Kidney epithelial cell (primary cell): ENCODE measurements at regions not wholly inside any gene's neighbourhood (a gene's known extent, or its start where the extent isn't known, plus 50 kb on each side); places are given as distances from the start of the nearest gene placed in this dataset.
A peak's percentile ranks its signal among the peaks of the same experiment; 100 is the strongest.

Experiments used
- DNase-seq: peaks from one replicate; pipeline ENCODE4 v3.0.0-alpha.2; 2010; ENCODE audit warnings: low read depth
- H3K27me3 ChIP-seq: 2 replicates; pipeline ENCODE4 v1.6.0; 2011; ENCODE audit warnings: low read length; ENCODE audit not compliant: control insufficient read depth, insufficient read depth
- H3K36me3 ChIP-seq: 2 replicates; pipeline ENCODE4 v1.5.1; 2011; ENCODE audit warnings: low read length; ENCODE audit not compliant: control insufficient read depth, insufficient read depth
- H3K4me3 ChIP-seq: 2 replicates; pipeline ENCODE4 v1.5.1; 2011; ENCODE audit warnings: low read depth, mild to moderate bottlenecking, control low read depth, low read length
- TF ChIP-seq, protein P1 (sequence below): IDR thresholded peaks from 2 replicates; pipeline ENCODE4 v1.5.1; 2011; ENCODE audit warnings: mild to moderate bottlenecking, moderate library complexity, low read length, control low read depth, inconsistent platforms; ENCODE audit not compliant: insufficient read depth, poor library complexity, severe bottlenecking

GRCh38 chrX:95029571-95029970 is 1355.6 kb downstream of the FAM133A start:
- H3K4me3 ChIP-seq = no peak overlapping the region
- no peaks in the 10 kb centered on the region for H3K27me3 ChIP-seq
- H3K36me3 ChIP-seq = no peaks in the 10 kb centered on the region
- TF ChIP-seq, protein P1, sequence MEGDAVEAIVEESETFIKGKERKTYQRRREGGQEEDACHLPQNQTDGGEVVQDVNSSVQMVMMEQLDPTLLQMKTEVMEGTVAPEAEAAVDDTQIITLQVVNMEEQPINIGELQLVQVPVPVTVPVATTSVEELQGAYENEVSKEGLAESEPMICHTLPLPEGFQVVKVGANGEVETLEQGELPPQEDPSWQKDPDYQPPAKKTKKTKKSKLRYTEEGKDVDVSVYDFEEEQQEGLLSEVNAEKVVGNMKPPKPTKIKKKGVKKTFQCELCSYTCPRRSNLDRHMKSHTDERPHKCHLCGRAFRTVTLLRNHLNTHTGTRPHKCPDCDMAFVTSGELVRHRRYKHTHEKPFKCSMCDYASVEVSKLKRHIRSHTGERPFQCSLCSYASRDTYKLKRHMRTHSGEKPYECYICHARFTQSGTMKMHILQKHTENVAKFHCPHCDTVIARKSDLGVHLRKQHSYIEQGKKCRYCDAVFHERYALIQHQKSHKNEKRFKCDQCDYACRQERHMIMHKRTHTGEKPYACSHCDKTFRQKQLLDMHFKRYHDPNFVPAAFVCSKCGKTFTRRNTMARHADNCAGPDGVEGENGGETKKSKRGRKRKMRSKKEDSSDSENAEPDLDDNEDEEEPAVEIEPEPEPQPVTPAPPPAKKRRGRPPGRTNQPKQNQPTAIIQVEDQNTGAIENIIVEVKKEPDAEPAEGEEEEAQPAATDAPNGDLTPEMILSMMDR = no peak
- DNase-seq = no peak

DNA sequence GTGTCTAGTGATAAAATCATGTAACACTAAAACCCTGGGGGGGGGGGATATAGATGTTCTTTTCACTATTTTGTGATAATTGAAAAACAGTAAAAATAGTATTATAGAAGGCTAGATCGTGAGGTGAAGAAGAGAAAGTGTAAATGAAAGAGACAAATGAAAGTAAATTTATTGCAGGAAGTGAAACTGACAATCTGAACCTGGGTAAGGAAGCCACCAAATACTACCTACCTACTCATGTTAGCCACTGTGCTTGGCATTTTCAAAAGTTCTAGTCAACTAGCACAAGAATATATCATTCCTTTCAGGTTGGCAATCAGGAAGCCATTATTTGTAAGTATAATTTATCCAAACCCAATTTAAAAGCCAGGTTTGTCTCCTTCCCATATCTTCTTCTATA is 1366.1 kb downstream of the FAM133A start:
- TF ChIP-seq, protein P1 = no peak
- no peak overlapping the region for H3K4me3 ChIP-seq
- DNase-seq = no peak
- no peaks in the 10 kb centered on the region for H3K27me3 ChIP-seq
- H3K36me3 ChIP-seq = no peaks in the 10 kb centered on the region

GRCh38 chrX:95044331-95044730 is 1370.3 kb downstream of the FAM133A start:
- H3K36me3 ChIP-seq = no peaks in the 10 kb centered on the region
- H3K27me3 ChIP-seq = no peaks in the 10 kb centered on the region
- TF ChIP-seq, protein P1 = no peak

GRCh38 chrX:95055991-95056390 is 1382.0 kb downstream of the FAM133A start:
- H3K4me3 ChIP-seq = no peak overlapping the region
- no peak for DNase-seq
- H3K27me3 ChIP-seq = no peaks in the 10 kb centered on the region
- H3K36me3 ChIP-seq = no peaks in the 10 kb centered on the region
- TF ChIP-seq, protein P1 = no peak

More at GRCh38 chrX:95044331-95044730, 1370.3 kb downstream of the FAM133A start:
- H3K4me3 ChIP-seq = no peak overlapping the region
- DNase-seq = no peak

- DNase-seq = no peak
- Histone ChIP-seq H3K27me3 (no peaks in the 10 kb centered on the region), H3K4me3 (no peak overlapping the region), H3K36me3 (no peaks in the 10 kb centered on the region)
- TF ChIP-seq, protein P1 = peak; percentile 24
Observed at GRCh38 chrX:95056901-95057300, 1382.9 kb downstream of the FAM133A start.

- no peak for DNase-seq
- Histone ChIP-seq H3K36me3 (no peaks in the 10 kb centered on the region), H3K27me3 (no peaks in the 10 kb centered on the region), H3K4me3 (no peak overlapping the region)
- TF ChIP-seq, protein P1 = no peak
Observed at GRCh38 chrX:95057341-95057740, 1383.3 kb downstream of the FAM133A start.
